T-helper 1 cell treated with Interleukin-12 subunit alpha and Interleukin-12 subunit beta and Interleukin-4 antibody, amounts not matched to agents 30 ng/mL and 1 ng/mL, for 36 hours (primary cell): ENCODE measurements at regions not wholly inside any gene's neighbourhood (a gene's known extent, or its start where the extent isn't known, plus 50 kb on each side); places are given as distances from the start of the nearest gene placed in this dataset.
"Not testable (repeated sequence)": the region's sequence is repeated elsewhere in the genome, so short reads cannot be mapped to it uniquely, and the experiment has no call there.

Source experiments
- intact Hi-C: fragments of 100-400 bp; cut with micrococcal nuclease; formaldehyde crosslinking; loops from one replicate; pipeline ENCODE4 v1.15.1; 2024

DNA sequence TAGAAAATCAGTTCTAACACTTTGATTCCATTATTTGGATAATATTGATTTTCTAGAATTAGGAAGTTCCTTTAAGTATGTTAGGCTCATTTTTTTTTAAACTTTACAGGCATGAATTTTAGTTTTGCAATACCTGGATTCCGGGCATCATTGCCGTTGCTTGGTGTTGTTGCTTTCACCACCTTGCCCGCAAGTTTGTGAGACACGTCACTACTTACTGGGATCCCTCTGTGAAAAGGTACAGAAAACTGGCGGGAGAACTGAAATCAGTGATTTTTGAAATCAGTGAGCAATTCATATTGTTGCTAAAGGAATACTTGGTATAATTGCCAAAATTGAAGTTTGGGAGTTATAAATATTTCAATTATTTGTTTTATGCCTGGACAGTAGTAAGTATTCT, 232.3 kb upstream of the NPY start:
- intact Hi-C loops = no loop called here

DNA sequence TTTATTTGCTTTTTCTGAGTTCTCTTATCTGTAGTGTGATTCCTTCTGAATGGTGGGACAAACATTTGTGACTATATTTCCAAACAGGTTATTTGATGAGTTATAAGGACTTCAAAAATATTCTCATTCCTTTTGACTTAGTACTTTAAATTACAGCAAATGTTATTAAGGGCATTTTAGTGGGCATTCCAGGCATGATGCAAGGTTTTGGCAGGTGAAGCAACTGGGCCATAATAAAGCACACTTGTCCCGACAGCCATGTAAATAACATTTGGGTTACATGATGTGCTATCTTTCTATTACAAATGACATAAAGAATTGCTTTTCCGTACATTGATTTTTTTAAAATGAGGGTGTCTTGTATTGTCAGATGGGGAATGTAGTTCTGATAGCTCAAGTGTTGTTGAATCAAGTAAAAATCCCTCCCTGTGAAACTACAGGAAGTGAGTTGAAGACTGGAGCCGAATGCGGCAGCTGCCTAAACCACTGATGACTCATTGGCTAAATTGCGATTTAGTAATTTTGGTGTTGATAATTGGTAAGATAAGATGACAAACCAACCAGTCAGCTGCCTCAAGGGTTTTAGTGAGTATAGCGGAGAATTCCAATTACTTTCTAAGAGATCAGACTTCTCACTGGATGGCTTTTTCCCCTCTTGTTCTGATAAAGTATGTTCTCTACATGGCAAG, 231.3 kb upstream of the NPY start:
- intact Hi-C loops = no loop called here

DNA sequence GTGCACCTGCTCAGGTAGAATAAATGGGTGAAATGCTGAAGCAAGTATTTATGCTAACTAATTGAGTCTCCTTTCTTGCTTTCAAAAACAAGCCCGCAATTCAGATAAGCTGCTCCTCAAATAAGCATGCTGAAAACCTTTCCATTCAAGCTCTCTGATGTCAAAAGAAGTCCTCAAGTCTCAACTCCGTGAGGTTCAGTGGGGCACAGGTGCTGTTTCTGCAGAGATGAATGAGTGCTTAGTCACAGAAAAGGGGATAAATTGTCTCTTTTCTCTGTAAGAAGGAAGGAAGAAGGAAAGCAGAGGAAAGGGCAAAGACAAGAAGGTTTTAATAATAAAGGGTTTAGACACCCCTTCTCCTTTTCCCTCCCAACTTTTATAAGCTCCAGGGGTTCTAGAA, 229.8 kb upstream of the NPY start:
- intact Hi-C loops = no loop called here

DNA sequence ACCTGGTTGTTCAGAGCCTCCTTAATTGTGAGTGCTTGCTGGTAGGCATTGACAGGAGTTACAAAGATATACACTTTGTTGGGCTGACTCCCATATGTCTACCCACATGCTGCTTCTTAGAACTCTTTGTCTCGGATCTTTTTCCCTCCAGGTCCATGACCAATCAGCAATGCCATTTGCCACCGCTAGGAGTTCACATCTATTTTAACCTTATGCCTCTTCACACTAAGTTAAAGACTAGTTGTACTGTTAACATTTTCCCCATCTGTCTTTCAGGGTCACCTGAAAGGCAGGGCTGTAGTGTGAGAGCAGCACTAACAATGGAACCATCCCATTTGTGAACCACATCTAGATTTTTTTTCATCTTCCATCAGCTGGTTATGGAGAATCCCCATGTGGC, 226.7 kb upstream of the NPY start:
- intact Hi-C loops = no loop called here

DNA sequence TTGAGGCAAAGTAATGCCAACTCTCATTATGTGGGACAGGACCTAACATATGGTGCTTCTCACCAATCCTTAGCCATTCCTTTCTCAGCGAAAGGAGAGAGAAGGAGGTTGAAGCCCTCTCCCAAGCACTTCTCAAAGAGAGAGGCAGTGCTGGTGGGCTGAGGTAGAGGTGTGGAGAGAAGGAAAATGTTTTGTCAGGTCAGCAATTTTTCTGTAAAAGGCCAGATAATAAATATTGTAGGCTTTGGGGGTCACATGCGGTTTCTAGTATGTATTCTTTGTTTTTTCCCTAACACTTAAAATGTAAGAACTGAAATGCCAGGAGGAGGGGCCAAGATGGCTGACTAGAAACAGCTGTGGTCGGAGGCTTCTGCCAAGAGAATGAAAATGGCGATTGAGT, 225.0 kb upstream of the NPY start:
- intact Hi-C loops = no loop called here

DNA sequence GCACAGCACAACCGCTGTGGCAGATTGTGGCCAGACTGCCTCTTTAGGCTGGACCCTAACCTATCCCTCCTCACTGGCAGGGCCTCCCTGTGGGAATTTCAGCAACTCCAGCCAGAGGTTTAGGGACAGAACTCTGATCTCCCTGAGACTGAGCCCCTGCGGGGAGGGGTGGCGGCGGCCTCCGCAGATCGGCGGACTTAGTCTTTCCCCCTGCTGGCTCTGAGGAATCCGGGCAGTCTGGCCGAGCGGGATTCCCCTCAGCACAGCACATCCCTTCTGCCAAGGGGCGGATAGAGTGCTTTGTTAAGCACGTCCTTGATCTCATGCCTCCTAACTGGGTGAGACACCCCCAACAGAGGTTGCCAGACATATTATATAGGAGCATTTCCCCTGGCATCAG, 224.2 kb upstream of the NPY start:
- intact Hi-C loops = no loop called here

DNA sequence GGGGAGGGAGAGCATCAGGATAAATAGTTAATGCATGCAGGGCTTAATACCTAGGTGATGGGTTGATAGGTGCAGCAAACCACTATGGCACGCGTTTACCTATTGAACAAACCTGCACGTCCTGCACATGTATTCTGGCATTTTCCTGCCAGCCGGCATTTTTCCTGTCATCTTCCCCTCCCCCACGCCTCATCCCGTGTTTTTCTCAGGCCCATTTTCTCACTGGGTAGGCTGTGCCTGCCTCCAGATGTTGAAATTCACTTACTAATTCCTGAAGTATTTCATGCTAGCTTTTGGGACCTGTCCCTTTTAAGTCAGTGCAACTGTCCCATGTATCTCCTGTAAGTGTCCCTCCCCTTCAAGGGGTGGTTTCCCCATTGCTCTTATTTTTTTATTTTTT, 220.3 kb upstream of the NPY start:
- intact Hi-C loops = no loop called here

DNA sequence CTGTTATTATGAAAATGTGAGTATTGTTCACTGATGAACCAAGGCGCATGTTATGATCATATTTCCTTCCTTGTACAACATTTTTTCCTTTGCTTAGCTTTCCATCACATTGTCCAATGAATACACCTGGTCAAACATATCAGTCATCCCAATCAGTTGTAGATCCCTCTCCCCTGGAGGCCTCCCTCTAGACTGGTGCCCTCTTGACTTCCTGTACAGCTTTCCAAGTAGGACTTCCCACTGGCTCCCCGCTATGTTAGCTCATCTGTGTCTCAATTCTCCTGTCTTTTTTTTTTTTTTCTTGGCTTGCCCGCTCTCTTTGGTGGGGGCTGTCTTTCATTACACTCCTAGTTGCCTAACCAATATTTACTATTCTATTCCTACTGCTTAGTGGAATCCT, 214.2 kb upstream of the NPY start:
- intact Hi-C loops = no loop called here

DNA sequence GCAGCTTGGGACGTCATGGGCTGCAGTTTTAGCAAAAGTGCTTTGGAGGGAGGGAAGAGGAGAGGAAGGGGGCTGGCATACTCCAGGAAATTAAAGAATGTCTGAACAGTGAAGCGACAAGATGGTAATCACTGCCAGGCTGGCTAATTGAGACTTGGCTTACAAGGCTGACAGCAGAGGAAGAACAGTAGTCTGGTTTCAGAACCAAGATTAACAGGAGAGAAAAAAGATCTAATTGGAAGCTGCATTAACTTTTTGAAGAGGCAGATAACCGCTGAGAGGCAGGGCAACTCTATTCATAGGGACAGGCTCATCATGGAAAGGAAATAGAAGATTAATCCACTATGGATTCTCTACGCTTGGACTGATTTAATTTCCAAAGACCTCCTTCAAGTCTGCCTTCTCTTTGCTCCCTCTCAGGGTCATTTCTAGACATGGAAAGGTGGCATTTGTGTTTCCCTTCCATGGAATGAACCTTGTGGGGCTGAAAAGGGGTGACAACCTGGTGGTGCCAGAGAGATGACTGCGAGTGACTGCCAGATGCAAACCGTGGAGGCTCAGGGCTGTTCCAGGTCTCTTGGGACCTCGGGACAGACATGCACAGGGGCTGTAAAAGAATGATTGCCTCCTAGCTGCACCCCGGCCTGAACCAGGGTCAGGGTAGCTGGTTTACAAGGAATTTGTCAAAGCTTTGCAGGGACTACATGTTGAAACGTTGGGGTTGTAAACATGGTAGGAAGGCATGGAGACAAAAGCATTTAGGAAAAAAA, 210.2 kb upstream of the NPY start:
- intact Hi-C loops = no loop called here

DNA sequence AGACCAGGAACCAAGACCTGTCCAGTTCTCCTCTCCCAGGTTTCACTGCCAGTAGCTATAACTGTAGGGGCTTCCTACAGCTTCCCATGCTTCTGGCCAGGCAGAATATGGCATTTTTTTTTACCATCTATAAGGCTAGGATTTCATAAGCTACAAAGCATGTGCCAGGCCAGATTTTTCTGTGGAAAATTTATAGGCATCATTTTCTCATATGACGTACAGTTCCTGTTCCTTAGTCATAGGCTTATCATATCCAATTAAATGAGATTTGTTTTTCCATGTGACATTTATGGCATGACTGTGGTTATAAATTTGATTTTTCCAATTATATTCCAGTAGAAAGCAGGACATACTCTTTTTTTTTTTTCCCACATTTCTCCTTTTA, 208.6 kb upstream of the NPY start:
- intact Hi-C loops = no loop called here

DNA sequence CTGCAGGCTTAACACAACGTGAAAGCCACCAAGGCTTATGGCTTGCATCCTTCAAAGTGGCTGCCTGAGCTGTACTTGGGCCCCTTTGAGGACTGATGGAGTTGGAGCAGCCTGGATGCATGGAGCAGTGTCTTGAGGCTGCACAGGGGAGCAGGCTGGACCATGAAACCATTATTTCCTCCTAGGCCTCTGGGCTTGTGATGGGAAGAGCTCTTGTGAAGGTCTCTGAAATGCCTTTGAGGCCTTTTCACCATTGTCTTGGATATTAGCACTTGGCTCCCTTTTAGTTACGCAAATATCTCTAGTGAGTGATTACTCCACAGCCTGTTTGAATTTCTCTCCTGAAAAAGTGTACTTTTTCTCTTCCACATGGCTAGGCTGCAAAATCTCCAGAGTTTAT, 201.2 kb upstream of the NPY start:
- intact Hi-C loops = no loop called here

DNA sequence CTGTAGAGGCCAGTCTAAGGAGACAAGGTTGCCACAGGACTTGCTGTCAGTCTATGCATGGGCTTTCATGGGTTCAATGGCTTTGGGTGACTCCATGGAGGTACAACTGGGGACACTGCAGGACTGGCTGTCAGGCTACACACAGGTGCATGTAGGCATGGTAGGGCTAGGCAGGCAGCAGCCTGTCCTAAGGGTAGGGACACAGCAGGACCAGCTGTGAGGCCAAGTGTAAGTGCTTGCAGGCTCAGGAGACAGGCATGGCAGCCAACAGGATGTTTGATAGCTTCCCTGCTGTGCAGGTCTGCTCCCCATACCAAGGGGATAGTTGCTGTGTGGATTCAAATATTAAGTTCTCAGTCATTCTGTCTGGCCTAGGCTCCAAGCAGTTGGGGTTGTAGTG, 181.0 kb upstream of the NPY start:
- intact Hi-C loops = no loop called here

DNA sequence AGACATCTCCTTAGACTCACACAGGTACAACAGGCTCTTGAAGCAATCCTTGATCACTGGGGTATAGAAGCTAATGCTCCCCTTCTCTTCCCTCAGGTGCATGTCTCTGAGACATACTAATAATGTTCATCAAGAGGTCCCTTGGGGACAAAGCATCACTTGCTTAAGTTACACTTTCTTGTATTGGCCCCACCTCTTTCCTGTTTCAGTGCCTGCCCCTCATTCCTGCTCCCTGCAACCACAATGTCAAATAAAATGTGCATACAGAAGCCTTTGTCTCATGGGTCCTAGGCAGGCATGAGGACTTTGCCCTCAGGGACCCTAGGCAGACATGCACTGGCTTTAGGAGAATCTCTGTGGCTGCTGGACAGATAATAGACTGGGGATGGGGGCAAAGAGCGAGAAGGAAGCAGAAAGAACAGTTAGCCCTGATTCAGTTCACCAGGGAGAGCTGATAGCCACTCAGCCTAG, 175.0 kb upstream of the NPY start:
- intact Hi-C loops = no loop called here

DNA sequence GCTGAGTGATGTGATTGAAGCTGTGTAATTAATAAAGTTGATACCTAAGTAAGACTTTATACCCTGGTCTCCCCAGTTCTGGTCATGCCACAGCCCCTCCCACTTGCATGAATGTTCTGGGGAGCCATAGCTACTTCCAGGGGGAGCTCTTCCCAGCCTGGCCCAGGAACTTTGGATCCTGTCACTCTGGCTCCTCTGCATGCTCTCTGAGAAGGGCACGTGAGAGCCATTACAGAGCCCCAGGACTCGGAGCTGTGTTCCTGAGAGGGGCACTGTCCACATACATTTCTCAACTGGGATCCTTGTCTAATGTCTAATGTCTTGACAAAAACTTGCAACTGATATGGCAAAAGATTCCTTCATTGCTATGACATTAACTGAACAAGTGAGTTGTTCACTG, 173.9 kb upstream of the NPY start:
- intact Hi-C loops = no loop called here

DNA sequence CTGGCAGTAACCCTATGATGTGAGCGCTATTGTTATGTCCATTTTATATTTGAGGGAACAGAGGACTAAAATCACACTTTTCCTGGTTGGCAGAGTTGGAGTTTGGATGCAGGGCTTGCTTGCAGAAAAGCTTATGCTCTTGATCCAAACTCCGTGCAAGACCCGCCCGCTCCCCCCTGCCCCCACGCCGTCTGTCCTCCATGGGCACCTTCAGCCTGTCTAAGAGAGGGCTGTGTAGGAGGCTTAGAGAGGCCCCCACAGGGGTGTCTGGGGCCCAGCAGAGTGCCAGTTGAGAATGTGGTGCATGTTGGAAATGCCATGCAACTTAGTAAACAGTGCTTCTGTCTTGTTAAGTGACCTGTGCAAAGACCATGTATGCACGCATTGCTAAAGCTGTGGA, 170.5 kb upstream of the NPY start:
- intact Hi-C loops = no loop called here

DNA sequence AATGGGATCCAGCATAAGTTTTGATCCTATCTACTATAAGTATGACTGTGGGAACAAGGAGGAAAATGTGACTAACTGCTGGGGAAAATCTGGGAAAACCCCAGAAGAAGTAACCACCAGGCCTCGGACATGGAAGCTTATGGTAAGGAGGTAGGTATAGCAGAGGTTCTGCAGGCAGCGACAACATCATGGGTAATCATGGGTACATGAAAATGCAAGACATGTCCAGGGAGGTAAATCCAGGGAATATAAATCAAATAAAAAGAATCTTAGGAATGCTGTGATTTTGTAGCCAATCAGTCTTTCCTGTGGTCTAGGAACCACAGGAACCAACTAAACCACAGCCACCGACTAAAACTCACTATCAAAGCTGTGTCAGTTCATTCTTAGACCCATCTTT, 168.3 kb upstream of the NPY start:
- intact Hi-C loops = no loop called here

DNA sequence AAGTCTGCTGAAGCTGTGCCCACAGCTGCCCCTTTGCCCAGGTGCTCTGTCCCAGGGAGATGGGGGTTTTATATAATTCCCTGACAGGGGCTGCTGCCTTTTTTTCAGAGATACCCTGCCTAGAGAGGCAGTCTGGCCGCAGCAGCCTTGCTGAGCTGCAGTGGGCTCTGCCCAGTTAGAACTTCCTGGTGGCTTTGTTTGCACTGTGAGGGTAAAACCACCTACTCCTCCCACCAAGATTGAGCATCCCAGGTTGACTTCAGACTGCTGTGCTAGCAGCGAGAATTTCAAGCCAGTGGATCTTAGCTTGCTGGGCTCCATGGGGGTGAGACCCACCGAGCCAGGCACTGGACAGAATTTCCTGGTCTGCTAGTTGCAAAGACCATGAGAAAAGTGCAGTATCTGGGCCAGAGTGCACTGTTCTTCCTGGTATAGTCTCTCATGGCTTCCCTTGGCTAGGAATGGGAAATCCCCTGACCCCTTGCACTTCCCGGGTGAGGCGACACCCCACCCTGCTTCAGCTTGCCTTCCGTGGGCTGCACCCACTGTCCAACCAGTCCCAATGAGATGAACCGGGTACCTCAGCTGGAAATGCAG, 166.0 kb upstream of the NPY start:
- intact Hi-C loops = not testable (repeated sequence)

DNA sequence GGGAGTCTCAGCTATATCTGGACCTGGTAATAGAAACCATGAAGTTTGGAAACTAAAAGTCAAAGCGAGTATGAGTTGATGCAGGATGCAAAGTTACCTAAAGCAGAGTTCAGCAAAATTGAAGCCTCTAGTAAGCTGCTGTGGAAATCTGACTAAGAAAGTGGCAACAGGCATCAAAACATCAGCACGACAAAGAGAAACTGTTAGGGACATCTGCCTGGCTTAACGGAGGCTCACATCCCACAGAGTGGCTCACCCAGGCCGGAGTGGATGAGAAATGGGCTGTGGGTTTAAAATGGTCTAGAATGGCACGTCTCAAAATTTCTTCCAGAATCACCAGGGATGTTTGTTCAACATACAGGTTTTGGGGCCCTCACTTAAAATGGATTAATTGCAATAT, 164.1 kb upstream of the NPY start:
- intact Hi-C loops = no loop called here

DNA sequence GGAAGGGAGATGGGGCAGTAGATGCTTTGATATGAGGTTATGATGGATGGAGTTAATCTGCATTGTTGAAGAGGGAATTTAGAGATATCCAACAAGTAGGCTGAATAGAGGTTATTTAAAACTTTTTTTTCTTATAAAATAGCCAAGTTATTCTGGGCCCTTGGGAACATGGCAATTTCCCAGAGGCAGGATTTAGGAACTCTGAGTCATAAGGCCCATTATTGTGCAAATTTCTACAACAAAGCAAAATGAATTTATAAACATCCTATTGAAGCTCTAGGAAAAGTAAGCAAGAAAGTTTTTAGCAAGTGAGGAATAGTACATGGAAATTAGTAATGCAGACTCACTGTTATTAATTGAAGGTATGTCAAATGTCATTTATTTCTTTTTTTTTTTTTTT, 160.9 kb upstream of the NPY start:
- intact Hi-C loops = no loop called here

DNA sequence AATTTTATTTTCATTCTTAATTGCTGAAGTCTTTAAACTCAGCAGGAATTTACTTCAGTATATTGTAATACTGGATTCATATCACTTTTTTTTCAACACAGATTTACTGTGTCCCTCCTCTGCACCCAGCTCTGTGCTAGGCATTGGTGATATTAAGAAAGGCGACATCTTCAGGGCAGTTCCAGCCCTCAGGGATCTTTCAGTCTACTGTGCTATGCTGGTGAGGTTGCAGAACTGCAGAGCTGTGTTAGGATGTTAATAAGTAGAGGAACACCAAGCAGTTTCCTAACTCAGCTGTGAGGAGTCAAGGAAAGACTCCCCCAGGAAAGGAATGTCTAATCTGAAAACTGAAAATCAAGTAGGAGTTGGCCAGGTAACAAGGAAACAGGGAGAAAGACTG, 158.2 kb upstream of the NPY start:
- intact Hi-C loops = no loop called here

DNA sequence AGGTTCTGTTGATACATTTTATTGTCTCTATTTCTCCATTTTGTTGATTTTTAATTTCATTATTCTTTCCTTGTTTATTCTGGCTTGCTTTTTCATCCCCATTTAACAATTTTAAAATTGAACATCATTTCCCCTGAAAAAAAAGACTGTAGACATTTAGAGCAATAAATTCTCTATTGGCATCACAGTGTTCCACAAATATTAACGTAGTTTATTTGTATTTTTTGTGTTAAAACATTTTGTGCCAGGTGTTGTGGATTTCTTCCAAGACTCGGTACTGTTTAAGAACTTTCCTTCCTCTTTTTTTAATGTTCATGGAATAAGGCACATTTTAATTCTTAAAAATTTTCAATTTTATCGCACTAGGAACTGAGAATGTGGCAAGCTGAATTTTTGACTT, 156.1 kb upstream of the NPY start:
- intact Hi-C loops = no loop called here

DNA sequence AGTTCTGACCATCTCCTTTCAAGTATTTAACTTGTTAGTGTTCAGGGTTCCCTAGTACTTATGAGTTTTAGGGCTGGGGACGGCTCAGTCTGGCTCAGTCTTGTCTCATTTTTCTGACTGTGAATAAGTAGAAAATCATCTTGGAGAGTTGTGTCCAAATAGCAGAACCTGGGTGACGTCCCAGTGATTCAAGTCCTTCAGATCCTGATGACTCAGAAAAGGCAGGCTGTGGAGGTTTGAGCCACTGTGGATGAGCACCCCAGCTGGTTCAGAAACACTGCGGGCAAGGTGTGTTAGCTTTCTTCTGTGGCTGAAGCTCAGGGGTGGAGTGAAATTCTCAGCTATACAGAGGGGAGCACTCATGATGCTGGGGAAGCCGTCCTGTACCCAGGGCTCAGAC, 154.4 kb upstream of the NPY start:
- intact Hi-C loops = no loop called here

DNA sequence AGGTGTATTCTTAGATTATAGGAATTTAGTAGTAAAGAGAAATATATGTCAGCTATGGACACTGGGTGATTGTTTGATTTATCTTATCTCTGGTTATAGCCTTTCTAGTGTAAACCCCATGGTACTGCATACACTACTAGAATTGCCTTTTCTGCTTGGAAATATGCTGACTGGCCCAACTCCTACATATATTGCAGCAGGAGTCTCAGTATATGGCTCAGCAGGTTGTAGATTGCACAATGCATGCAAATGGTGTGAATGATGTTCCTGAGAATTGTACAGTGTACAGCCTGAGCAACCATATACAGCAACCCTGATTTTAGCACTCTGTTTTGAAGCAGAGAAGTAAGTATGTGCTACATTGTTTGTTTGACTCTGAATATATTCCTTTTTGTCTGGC, 153.4 kb upstream of the NPY start:
- intact Hi-C loops = no loop called here
